Transverse colon (tissue), 3 donors: ENCODE measurements at regions not wholly inside any gene's neighbourhood (a gene's known extent, or its start where the extent isn't known, plus 50 kb on each side); places are given as distances from the start of the nearest gene placed in this dataset.

Source experiments
- CTCF ChIP-seq, 5 experiments: fragments of 200-600 bp in 3 of 5; fragments of 450-650 bp in 2 of 5; sonication (generic) in 3 of 5; IDR thresholded peaks; 1 replicate in 2 of 5; 2 replicates in 3 of 5; pipeline ENCODE4 v1.5.1; 2016 to 2017; ENCODE audit warnings: antibody characterized with exemption in 5 of 5, inconsistent platforms in 3 of 5, mild to moderate bottlenecking in 2 of 5, moderate library complexity in 1 of 5
- EP300 ChIP-seq: sonication (generic); formaldehyde crosslinking; IDR thresholded peaks from one replicate; pipeline ENCODE4 v1.6.1; 2017; ENCODE audit warnings: antibody characterized with exemption, low read depth
- POLR2A ChIP-seq: fragments of 450-650 bp; IDR thresholded peaks from one replicate; pipeline ENCODE4 v1.6.1; 2016; ENCODE audit warnings: antibody characterized with exemption, mild to moderate bottlenecking, moderate library complexity

GRCh38 chr1:199696225-199696624, 331.3 kb upstream of the NR5A2 start:
- TF ChIP-seq EP300 (no peak), CTCF (IDR thresholded peaks at IDR 0.05) (no peak), POLR2A (no peak)
